GM23338 (cell line): ENCODE measurements at regions not wholly inside any gene's neighbourhood (a gene's known extent, or its start where the extent isn't known, plus 50 kb on each side); places are given as distances from the start of the nearest gene placed in this dataset.

Experiments used
- ATAC-seq: fragments of 200-7000 bp; cut with Tn5 transposase; 3 replicates; pipeline ENCODE4 v1.9.1; 2020
- DNase-seq: peaks from one replicate; pipeline ENCODE4 v3.0.0-alpha.2; 2015; ENCODE audit warnings: low spot score
- H2AFZ ChIP-seq: fragments of 200-600 bp; sonication (generic); 2 replicates; pipeline ENCODE4 v1.8.0; 2016; ENCODE audit warnings: antibody characterized with exemption, mild to moderate bottlenecking, moderate library complexity
- H3F3A ChIP-seq: fragments of 200-600 bp; sonication (generic); replicated peaks from 2 replicates; pipeline ENCODE4 v1.8.0; 2017; ENCODE audit warnings: antibody characterized with exemption, mixed run types, low read depth
- H3K27ac ChIP-seq: fragments of 200-600 bp; sonication (generic); 2 replicates; pipeline ENCODE4 v1.6.1; 2016; ENCODE audit warnings: low read depth
- H3K27me3 ChIP-seq: fragments of 200-600 bp; sonication (generic); 2 replicates; pipeline ENCODE4 v1.8.0; 2016; ENCODE audit warnings: mild to moderate bottlenecking, mixed run types, moderate library complexity; ENCODE audit not compliant: insufficient read depth
- H3K36me3 ChIP-seq: fragments of 200-600 bp; sonication (generic); 2 replicates; pipeline ENCODE4 v1.8.0; 2016; ENCODE audit warnings: mild to moderate bottlenecking; ENCODE audit not compliant: insufficient read depth
- H3K4me1 ChIP-seq: fragments of 200-600 bp; sonication (generic); 2 replicates; pipeline ENCODE4 v1.8.0; 2016; ENCODE audit warnings: mild to moderate bottlenecking, moderate library complexity; ENCODE audit not compliant: insufficient read depth
- H3K4me2 ChIP-seq: fragments of 200-600 bp; sonication (generic); 2 replicates; pipeline ENCODE4 v1.7.1; 2017; ENCODE audit warnings: mixed run types
- H3K4me3 ChIP-seq: fragments of 200-600 bp; sonication (generic); 2 replicates; pipeline ENCODE4 v1.6.1; 2016; ENCODE audit warnings: mixed run types
- H3K79me2 ChIP-seq: fragments of 200-600 bp; sonication (generic); replicated peaks from 2 replicates; pipeline ENCODE4 v1.8.0; 2017; ENCODE audit warnings: mild to moderate bottlenecking; ENCODE audit not compliant: insufficient read depth
- H3K9me2 ChIP-seq: fragments of 200-600 bp; sonication (generic); 2 replicates; pipeline ENCODE4 v1.8.0; 2017; ENCODE audit not compliant: insufficient read depth
- H4K20me1 ChIP-seq: fragments of 200-600 bp; sonication (generic); replicated peaks from 2 replicates; pipeline ENCODE4 v1.8.0; 2017; ENCODE audit warnings: mild to moderate bottlenecking; ENCODE audit not compliant: insufficient read depth
- H3K27ac Mint-ChIP-seq: 2 replicates; pipeline ENCODE4 v1.8.0; 2020; ENCODE audit warnings: inconsistent platforms, mild to moderate bottlenecking, moderate library complexity, mixed read lengths
- H3K27me3 Mint-ChIP-seq: 3 replicates; pipeline ENCODE4 v1.8.0; 2022; ENCODE audit warnings: low read depth, mild to moderate bottlenecking, moderate library complexity, mixed read lengths, inconsistent platforms; ENCODE audit not compliant: insufficient read depth, poor library complexity
- H3K36me3 Mint-ChIP-seq: 3 replicates; pipeline ENCODE4 v1.8.0; 2021; ENCODE audit warnings: low read depth, mild to moderate bottlenecking, inconsistent platforms, moderate library complexity, mixed read lengths
- H3K4me1 Mint-ChIP-seq: 3 replicates; pipeline ENCODE4 v1.8.0; 2020; ENCODE audit warnings: mild to moderate bottlenecking, inconsistent platforms, mixed read lengths
- H3K4me3 Mint-ChIP-seq: 3 replicates; pipeline ENCODE4 v1.8.0; 2021; ENCODE audit warnings: moderate library complexity, mild to moderate bottlenecking, inconsistent platforms, mixed read lengths
- H3K9me3 Mint-ChIP-seq: 3 replicates; pipeline ENCODE4 v1.8.0; 2020; ENCODE audit warnings: moderate library complexity, mild to moderate bottlenecking, inconsistent platforms, mixed read lengths
- CREB1 ChIP-seq: fragments of 250-450 bp; sonication (Bioruptor Pico); IDR thresholded peaks from 2 replicates; pipeline ENCODE4 v1.5.0; 2020; ENCODE audit warnings: low read depth, mild to moderate bottlenecking, moderate library complexity
- CTCF ChIP-seq, 2 experiments: fragments of 200-600 bp in 1 of 2; sonication (generic) in 1 of 2; conservative IDR thresholded peaks; 2 replicates each; pipeline versions ENCODE4 v1.5.1 to v1.6.1; 2016 to 2017; ENCODE audit warnings: antibody characterized with exemption in 2 of 2, low read depth in 2 of 2, mild to moderate bottlenecking in 2 of 2, moderate library complexity in 1 of 2
- ETS1 ChIP-seq: IDR thresholded peaks from 2 replicates; pipeline ENCODE4 v1.6.1; 2016; ENCODE audit warnings: antibody characterized with exemption
- EZH2 ChIP-seq: fragments of 200-600 bp; sonication (generic); IDR thresholded peaks from one replicate; pipeline ENCODE4 v1.8.0; 2017; ENCODE audit warnings: antibody characterized with exemption, mild to moderate bottlenecking, low read depth; ENCODE audit not compliant: unreplicated experiment
- EZH2phosphoT487 ChIP-seq: fragments of 200-600 bp; sonication (generic); IDR thresholded peaks from one replicate; pipeline ENCODE4 v1.8.1; 2018; ENCODE audit warnings: antibody characterized with exemption; ENCODE audit not compliant: unreplicated experiment
- JUNB ChIP-seq: IDR thresholded peaks from one replicate; pipeline ENCODE4 v1.6.1; 2016; ENCODE audit warnings: antibody characterized with exemption; ENCODE audit not compliant: unreplicated experiment
- NANOG ChIP-seq: IDR thresholded peaks from 2 replicates; pipeline ENCODE4 v1.6.1; 2016; ENCODE audit warnings: antibody characterized with exemption, borderline replicate concordance
- POLR2AphosphoS5 ChIP-seq: IDR thresholded peaks from 2 replicates; pipeline ENCODE4 v1.6.1; 2016; ENCODE audit warnings: antibody characterized with exemption, low read depth
- REST ChIP-seq: IDR thresholded peaks from one replicate; pipeline ENCODE4 v1.6.1; 2018; ENCODE audit warnings: antibody characterized with exemption; ENCODE audit not compliant: unreplicated experiment
- STAT1 ChIP-seq: IDR thresholded peaks from one replicate; pipeline ENCODE4 v1.6.1; 2016; ENCODE audit warnings: antibody characterized with exemption; ENCODE audit not compliant: unreplicated experiment
- ZNF114 ChIP-seq: fragments of 250-450 bp; sonication (Bioruptor Pico); IDR thresholded peaks from 2 replicates; pipeline ENCODE4 v1.5.0; 2020; ENCODE audit warnings: mild to moderate bottlenecking, moderate library complexity
- ZNF331 ChIP-seq: fragments of 250-450 bp; sonication (Bioruptor Pico); IDR thresholded peaks from 2 replicates; pipeline ENCODE4 v1.5.0; 2020; ENCODE audit warnings: low read depth, mild to moderate bottlenecking, moderate library complexity
- ZNF462 ChIP-seq: fragments of 250-450 bp; sonication (Bioruptor Pico); IDR thresholded peaks from 2 replicates; pipeline ENCODE4 v1.5.0; 2020; ENCODE audit warnings: mild to moderate bottlenecking, moderate library complexity

- Mint-ChIP-seq H3K4me3 (no peak overlapping the region), H3K27ac (no peak overlapping the region)
- H3K27ac ChIP-seq: no peak overlapping the region
Measured at GRCh38 chr17:79370594-79370993, 240.3 kb downstream of the RBFOX3 start.

More at GRCh38 chr17:79370594-79370993, 240.3 kb downstream of the RBFOX3 start:
- H3K9me2 ChIP-seq: no peaks in the 10 kb centered on the region
- H3K4me3 ChIP-seq: no peak overlapping the region
- H3K9me3 Mint-ChIP-seq: no peaks in the 10 kb centered on the region
- H3K36me3 ChIP-seq: no peaks in the 10 kb centered on the region
- no peaks in the 10 kb centered on the region for H3K36me3 Mint-ChIP-seq
- DNase-seq: no peak
- peaks cover 18% of the 10 kb centered on the region for H3K27me3 Mint-ChIP-seq
- no peak for ATAC-seq
- H2AFZ ChIP-seq: no peak overlapping the region
- H3F3A ChIP-seq: no peaks in the 10 kb centered on the region
- H3K79me2 ChIP-seq: no peaks in the 10 kb centered on the region
- no peaks in the 10 kb centered on the region for H3K27me3 ChIP-seq
- TF ChIP-seq CREB1 (CRISPR knock-in tag): no peak
- TF ChIP-seq ZNF114: no peak
- no peak for TF ChIP-seq EZH2
- TF ChIP-seq EZH2phosphoT487: no peak
- no peak for TF ChIP-seq POLR2AphosphoS5
- TF ChIP-seq NANOG: no peak
- TF ChIP-seq JUNB: no peak
- no peak for TF ChIP-seq ZNF331
- no peak for TF ChIP-seq REST
- TF ChIP-seq ETS1: no peak
- no peak for TF ChIP-seq ZNF462 (CRISPR knock-in tag)
- TF ChIP-seq CTCF (conservative IDR thresholded peaks at IDR 0.05; ENCODE audit: low read depth in 2 of 2): no peak
- no peak for TF ChIP-seq STAT1
- no peaks in the 10 kb centered on the region for H4K20me1 ChIP-seq
- peaks cover 30% of the 10 kb centered on the region for H3K4me1 Mint-ChIP-seq
- H3K4me2 ChIP-seq: no peak overlapping the region
- H3K4me1 ChIP-seq: no peaks in the 10 kb centered on the region
